ENCODE measurements at regions not wholly inside any gene's neighbourhood (a gene's known extent, or its start where the extent isn't known, plus 50 kb on each side); places are given as distances from the start of the nearest gene placed in this dataset.

- Histone ChIP-seq H3K27me3 (no peaks in the 10 kb centered on the region), H3K36me3 (replicated peaks in 1 of 2) (no peaks in the 10 kb centered on the region), H3K27ac (no peak overlapping the region), H3K9me3 (replicated peaks in 1 of 3) (no peaks in the 10 kb centered on the region), H3K4me1 (replicated peaks in 1 of 2) (no peaks in the 10 kb centered on the region), H3K4me3 (no peak overlapping the region)
- WGBS, 4 donors = 39 to 68% (median 58%) methylated on average over 2 of the region's 2 CpGs
- no peak for TF ChIP-seq POLR2A (IDR thresholded peaks at IDR 0.05)
- TF ChIP-seq CTCF (IDR thresholded peaks at IDR 0.05) = no peak
- intact Hi-C loops (cut with DNase I) = no loop called here
- no peak for DNase-seq
These were observed 375.4 kb downstream of the NUF2 start for GRCh38 chr1:163697137-163697536.

- H3K9me3 ChIP-seq (replicated peaks in 1 of 3) = no peaks in the 10 kb centered on the region
- DNase-seq = no peak
- no peak overlapping the region for H3K4me3 ChIP-seq
- no peak overlapping the region for H3K27ac ChIP-seq
- no peaks in the 10 kb centered on the region for H3K27me3 ChIP-seq
- TF ChIP-seq POLR2A (IDR thresholded peaks at IDR 0.05) (no peak), CTCF (IDR thresholded peaks at IDR 0.05) (no peak)
- intact Hi-C loops (cut with DNase I) = no loop called here
- H3K36me3 ChIP-seq (replicated peaks in 1 of 2) = no peaks in the 10 kb centered on the region
- no peaks in the 10 kb centered on the region for H3K4me1 ChIP-seq (replicated peaks in 1 of 2)
- WGBS, 4 donors = 67 to 71% (median 69%) methylated on average over 1 of the region's 1 CpG
These were observed 380.1 kb downstream of the NUF2 start for GRCh38 chr1:163701783-163702374.

- Histone ChIP-seq H3K4me3 (no peak overlapping the region), H3K36me3 (replicated peaks in 1 of 2) (no peaks in the 10 kb centered on the region), H3K9me3 (replicated peaks in 1 of 3) (no peaks in the 10 kb centered on the region), H3K27ac (no peak overlapping the region), H3K27me3 (no peaks in the 10 kb centered on the region), H3K4me1 (replicated peaks in 1 of 2) (no peaks in the 10 kb centered on the region)
- intact Hi-C loops (cut with DNase I) = no loop called here
- no peak for DNase-seq
- 78 to 84% (median 81%) methylated on average over 1 of the region's 1 CpG for WGBS, 4 donors
- TF ChIP-seq CTCF (IDR thresholded peaks at IDR 0.05) (no peak), POLR2A (IDR thresholded peaks at IDR 0.05) (no peak)
These were observed 382.0 kb downstream of the NUF2 start for GRCh38 chr1:163703794-163704193.

GRCh38 chr1:163706915-163707314 lies 385.2 kb downstream of the NUF2 start:
- no peak for DNase-seq
- Histone ChIP-seq H3K27me3 (no peaks in the 10 kb centered on the region), H3K36me3 (replicated peaks in 1 of 2) (no peaks in the 10 kb centered on the region), H3K4me1 (replicated peaks in 1 of 2) (no peaks in the 10 kb centered on the region), H3K27ac (no peak overlapping the region), H3K9me3 (replicated peaks in 1 of 3) (no peaks in the 10 kb centered on the region), H3K4me3 (no peak overlapping the region)
- intact Hi-C loops (cut with DNase I) = no loop called here
- 59 to 81% (median 61%) methylated on average over 1 of the region's 1 CpG for WGBS, 4 donors
- TF ChIP-seq CTCF (IDR thresholded peaks at IDR 0.05) (no peak), POLR2A (IDR thresholded peaks at IDR 0.05) (no peak)
